ENCODE measurements at regions not wholly inside any gene's neighbourhood (a gene's known extent, or its start where the extent isn't known, plus 50 kb on each side); places are given as distances from the start of the nearest gene placed in this dataset.

GRCh38 chr13:76823969-76824368 is 62.2 kb downstream of the KCTD12 start:
- no peak for TF ChIP-seq CTCF (IDR thresholded peaks at IDR 0.05)
- no peak for TF ChIP-seq EP300 (IDR thresholded peaks at IDR 0.05; ENCODE audit: borderline replicate concordance in 1 of 2, low read depth in 1 of 2, low read length in 1 of 2)
- TF ChIP-seq MAX (IDR thresholded peaks at IDR 0.05; ENCODE audit: low read depth), result no peak
- TF ChIP-seq POLR2AphosphoS5 (IDR thresholded peaks at IDR 0.05; ENCODE audit: low read depth, low read length), result no peak
- TF ChIP-seq MXI1 (IDR thresholded peaks at IDR 0.05; ENCODE audit: low read depth, low read length), result no peak
- TF ChIP-seq YY1 (IDR thresholded peaks at IDR 0.05; ENCODE audit: low read depth), result no peak
- no peak for TF ChIP-seq NRF1 (IDR thresholded peaks at IDR 0.05; ENCODE audit: low read depth, low read length)
- no peak for TF ChIP-seq FOXJ3 (CRISPR knock-in tag; IDR thresholded peaks at IDR 0.05)
